ENCODE measurements at regions not wholly inside any gene's neighbourhood (a gene's known extent, or its start where the extent isn't known, plus 50 kb on each side); places are given as distances from the start of the nearest gene placed in this dataset.

- TF ChIP-seq HDGF (IDR thresholded peaks at IDR 0.05; ENCODE audit: borderline replicate concordance) (no peak), FOXM1 (IDR thresholded peaks at IDR 0.05; ENCODE audit: borderline replicate concordance) (no peak), NFRKB (IDR thresholded peaks at IDR 0.05) (no peak)
These were observed 150.6 kb upstream of the ANKRD28 start for GRCh38 chr3:15948388-15948787.

All from HEK293T (cell line).